ENCODE measurements at regions not wholly inside any gene's neighbourhood (a gene's known extent, or its start where the extent isn't known, plus 50 kb on each side); places are given as distances from the start of the nearest gene placed in this dataset.

DNA sequence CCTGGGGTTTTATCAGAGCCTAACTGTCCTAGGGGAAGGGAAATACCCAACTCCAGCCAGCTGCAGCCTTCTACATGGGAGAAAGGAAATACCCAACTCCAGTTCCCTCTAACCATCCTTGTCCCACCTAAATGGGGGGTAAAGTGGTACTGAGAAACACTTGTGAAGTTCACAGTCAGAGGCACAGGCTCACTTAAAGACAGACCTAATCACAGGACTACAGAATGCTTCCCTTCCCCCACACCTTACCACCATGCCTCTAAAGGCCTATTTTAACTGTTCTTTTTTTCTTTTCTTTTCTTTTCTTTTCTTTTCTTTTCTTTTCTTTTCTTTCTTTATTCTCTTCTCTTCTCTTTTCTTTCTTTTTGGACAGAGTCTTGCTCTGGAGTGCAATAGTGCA is 324.6 kb downstream of the SPATA17 start:
- ATAC-seq (no peak), DNase-seq (no peak)
- H3K36me3 ChIP-seq (replicated peaks in 1 of 2; ENCODE audit: insufficient read depth in 1 of 2, low read depth in 2 of 2) = no peaks in the 10 kb centered on the region
- no peaks in the 10 kb centered on the region for H3K9me3 ChIP-seq
- no peak overlapping the region for H3K4me3 ChIP-seq
- no peak overlapping the region for H3K27ac ChIP-seq
- intact Hi-C loops (cut with DNase I) = no loop called here
- no peaks in the 10 kb centered on the region for H3K4me1 ChIP-seq
- TF ChIP-seq, protein P1, sequence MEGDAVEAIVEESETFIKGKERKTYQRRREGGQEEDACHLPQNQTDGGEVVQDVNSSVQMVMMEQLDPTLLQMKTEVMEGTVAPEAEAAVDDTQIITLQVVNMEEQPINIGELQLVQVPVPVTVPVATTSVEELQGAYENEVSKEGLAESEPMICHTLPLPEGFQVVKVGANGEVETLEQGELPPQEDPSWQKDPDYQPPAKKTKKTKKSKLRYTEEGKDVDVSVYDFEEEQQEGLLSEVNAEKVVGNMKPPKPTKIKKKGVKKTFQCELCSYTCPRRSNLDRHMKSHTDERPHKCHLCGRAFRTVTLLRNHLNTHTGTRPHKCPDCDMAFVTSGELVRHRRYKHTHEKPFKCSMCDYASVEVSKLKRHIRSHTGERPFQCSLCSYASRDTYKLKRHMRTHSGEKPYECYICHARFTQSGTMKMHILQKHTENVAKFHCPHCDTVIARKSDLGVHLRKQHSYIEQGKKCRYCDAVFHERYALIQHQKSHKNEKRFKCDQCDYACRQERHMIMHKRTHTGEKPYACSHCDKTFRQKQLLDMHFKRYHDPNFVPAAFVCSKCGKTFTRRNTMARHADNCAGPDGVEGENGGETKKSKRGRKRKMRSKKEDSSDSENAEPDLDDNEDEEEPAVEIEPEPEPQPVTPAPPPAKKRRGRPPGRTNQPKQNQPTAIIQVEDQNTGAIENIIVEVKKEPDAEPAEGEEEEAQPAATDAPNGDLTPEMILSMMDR (IDR thresholded peaks at IDR 0.05) = no peak
- TF ChIP-seq POLR2A (IDR thresholded peaks at IDR 0.05) = no peak
- H3K27me3 ChIP-seq = no peaks in the 10 kb centered on the region

DNA sequence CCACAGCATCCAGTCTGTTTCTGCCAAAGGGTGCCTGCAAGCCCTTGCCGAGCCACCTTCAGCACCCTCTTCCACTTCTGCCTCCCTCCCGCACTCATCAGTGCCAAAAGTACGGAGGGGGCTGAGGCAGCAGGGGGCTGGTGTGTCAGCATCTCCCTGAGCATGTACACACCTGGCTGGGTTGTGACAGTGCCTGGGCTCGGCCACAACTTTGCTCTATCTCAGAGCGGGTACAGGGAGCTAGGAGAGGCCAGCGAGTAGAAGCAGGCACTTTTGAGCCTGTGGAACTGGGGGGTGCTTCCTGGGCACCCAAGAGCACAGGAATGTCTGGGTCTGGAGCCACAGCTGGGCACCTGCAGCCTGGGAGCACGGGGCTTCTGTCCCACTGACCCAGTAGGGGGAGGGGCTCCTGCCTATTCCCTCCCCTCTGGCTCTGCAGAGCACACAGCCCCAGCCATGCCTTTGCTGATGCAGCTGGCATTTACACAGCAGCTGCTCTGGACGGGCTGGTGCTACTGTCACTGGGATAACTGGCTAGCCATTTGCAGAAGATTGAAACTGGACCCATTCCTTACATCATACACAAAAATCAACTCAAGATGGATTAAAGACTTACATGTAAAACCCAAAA is 319.8 kb upstream of the RRP15 start:
- WGBS, 2 donors = 59 to 68% methylated on average over 7 to 8 of the region's 8 CpGs
- H3K4me1 ChIP-seq = no peaks in the 10 kb centered on the region
- no peak for TF ChIP-seq POLR2A (IDR thresholded peaks at IDR 0.05)
- TF ChIP-seq, protein P1 (IDR thresholded peaks at IDR 0.05) = no peak
- DNase-seq (no peak), ATAC-seq (no peak)
- no peak overlapping the region for H3K27ac ChIP-seq
- H3K27me3 ChIP-seq = no peaks in the 10 kb centered on the region
- intact Hi-C loops (cut with DNase I) = no loop called here
- no peak overlapping the region for H3K4me3 ChIP-seq
- H3K9me3 ChIP-seq = peaks cover 0 to 10% (median 0%) of the 10 kb centered on the region in 3 donors
- H3K36me3 ChIP-seq (replicated peaks in 1 of 2; ENCODE audit: insufficient read depth in 1 of 2, low read depth in 2 of 2) = no peaks in the 10 kb centered on the region

DNA sequence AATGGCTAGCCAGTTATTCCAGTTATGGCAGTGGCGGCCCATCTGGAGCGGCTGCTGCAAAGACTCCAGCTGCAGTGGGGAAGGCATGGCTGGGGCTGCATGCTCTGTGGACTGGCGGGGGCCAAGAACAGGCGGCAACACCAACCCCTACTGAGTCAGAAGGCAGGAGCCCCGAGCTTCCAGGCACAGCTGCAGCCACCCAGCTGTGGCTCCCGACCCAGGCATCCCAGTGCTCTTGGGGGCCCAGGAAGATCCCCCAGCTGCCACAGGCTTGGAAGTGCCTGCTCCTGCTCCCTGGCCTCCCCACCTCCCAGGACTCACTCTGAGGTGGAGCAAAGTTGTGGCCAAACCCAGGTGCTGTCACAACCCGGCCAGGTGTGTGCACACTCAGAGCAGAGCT is 317.0 kb upstream of the RRP15 start:
- ATAC-seq (no peak), DNase-seq (no peak)
- H3K36me3 ChIP-seq (replicated peaks in 1 of 2; ENCODE audit: insufficient read depth in 1 of 2, low read depth in 2 of 2) = no peaks in the 10 kb centered on the region
- 72 to 73% methylated on average over 4 to 7 of the region's 7 CpGs for WGBS, 2 donors
- H3K27ac ChIP-seq = no peak overlapping the region
- TF ChIP-seq, protein P1 (IDR thresholded peaks at IDR 0.05) = no peak
- no peak for TF ChIP-seq POLR2A (IDR thresholded peaks at IDR 0.05)
- intact Hi-C loops (cut with DNase I) = no loop called here
- H3K4me1 ChIP-seq = no peaks in the 10 kb centered on the region
- no peak overlapping the region for H3K4me3 ChIP-seq
- H3K27me3 ChIP-seq = no peaks in the 10 kb centered on the region
- H3K9me3 ChIP-seq = peaks cover 0 to 10% (median 0%) of the 10 kb centered on the region in 3 donors

DNA sequence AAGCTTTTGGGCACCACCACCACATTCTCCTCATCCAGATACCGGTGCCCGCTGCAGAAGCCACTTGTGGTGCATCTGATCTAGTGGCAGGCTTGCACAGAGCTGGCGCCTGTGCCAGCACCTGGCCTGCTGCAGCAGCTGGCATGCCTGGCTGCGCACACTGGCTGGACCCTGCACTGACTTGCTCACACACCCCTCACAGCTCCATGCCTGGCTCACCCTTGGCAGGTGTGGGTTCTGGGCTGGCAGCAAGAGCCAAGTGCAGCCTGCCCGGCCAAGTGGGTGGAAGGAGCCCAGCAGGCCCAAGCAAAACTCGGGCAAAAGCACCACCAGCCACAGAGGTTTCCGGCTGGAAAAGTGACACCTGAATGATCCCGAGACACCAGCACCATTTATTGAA is 315.7 kb upstream of the RRP15 start:
- Histone ChIP-seq H3K9me3 (peaks cover 0 to 10% (median 0%) of the 10 kb centered on the region in 3 donors), H3K27me3 (no peaks in the 10 kb centered on the region), H3K27ac (no peak overlapping the region), H3K4me3 (no peak overlapping the region), H3K36me3 (replicated peaks in 1 of 2; ENCODE audit: insufficient read depth in 1 of 2, low read depth in 2 of 2) (no peaks in the 10 kb centered on the region), H3K4me1 (no peaks in the 10 kb centered on the region)
- ATAC-seq (no peak), DNase-seq (no peak)
- 57 to 72% methylated on average over 5 to 8 of the region's 8 CpGs for WGBS, 2 donors
- TF ChIP-seq POLR2A (IDR thresholded peaks at IDR 0.05) = no peak
- TF ChIP-seq, protein P1 (IDR thresholded peaks at IDR 0.05) = no peak
- intact Hi-C loops (cut with DNase I) = no loop called here

DNA sequence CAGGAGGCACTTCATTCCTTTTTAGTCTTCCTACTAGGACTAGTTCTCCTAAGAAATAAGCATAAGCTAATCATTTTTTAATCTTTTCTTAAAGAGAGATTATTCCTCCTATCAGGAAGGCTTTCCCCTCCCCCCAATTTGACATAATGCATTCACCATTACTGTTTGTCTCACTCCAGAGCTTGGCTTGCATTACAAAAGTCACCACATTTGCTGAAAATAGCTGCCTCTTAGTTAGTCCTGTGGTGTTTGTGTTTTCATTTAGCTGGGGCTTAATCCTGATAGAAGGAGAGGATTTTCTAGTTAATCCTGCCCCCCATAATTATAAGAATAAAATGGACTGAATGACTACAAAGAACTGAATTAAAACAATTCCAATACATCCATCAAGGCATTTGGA is 307.1 kb upstream of the RRP15 start:
- TF ChIP-seq POLR2A (IDR thresholded peaks at IDR 0.05) = no peak
- TF ChIP-seq, protein P1 (IDR thresholded peaks at IDR 0.05) = no peak
- Histone ChIP-seq H3K4me3 (no peak overlapping the region), H3K4me1 (no peaks in the 10 kb centered on the region), H3K27ac (no peak overlapping the region), H3K27me3 (no peaks in the 10 kb centered on the region), H3K36me3 (replicated peaks in 1 of 2; ENCODE audit: insufficient read depth in 1 of 2, low read depth in 2 of 2) (no peaks in the 10 kb centered on the region), H3K9me3 (no peaks in the 10 kb centered on the region)
- intact Hi-C loops (cut with DNase I) = no loop called here
- ATAC-seq = no peak
- DNase-seq = no peak

All from body of pancreas (tissue), 4 donors.